ENCODE measurements at regions not wholly inside any gene's neighbourhood (a gene's known extent, or its start where the extent isn't known, plus 50 kb on each side); places are given as distances from the start of the nearest gene placed in this dataset.

- no peak for DNase-seq
- H3K27ac ChIP-seq (ENCODE audit: low read depth, low read length), result no peak overlapping the region
- H3K79me2 ChIP-seq (ENCODE audit: control insufficient read depth, insufficient read depth, low read length), result no peaks in the 10 kb centered on the region
- no peak overlapping the region for H2BK15ac ChIP-seq (replicated peaks; ENCODE audit: low read depth)
- H3K18ac ChIP-seq (ENCODE audit: low read length), result no peak overlapping the region
- H3K4me3 ChIP-seq (ENCODE audit: low read length), result no peak overlapping the region
- no peak overlapping the region for H3K4ac ChIP-seq (ENCODE audit: low read depth, low read length)
- no peak overlapping the region for H4K5ac ChIP-seq (ENCODE audit: low read length)
- H3K23ac ChIP-seq (ENCODE audit: low read length), result no peak overlapping the region
- H2AK5ac ChIP-seq (ENCODE audit: low read length), result no peak overlapping the region
- no peak overlapping the region for H3K9ac ChIP-seq (ENCODE audit: low read length)
- H2BK5ac ChIP-seq (ENCODE audit: low read length), result no peak overlapping the region
- no peak overlapping the region for H2BK120ac ChIP-seq (ENCODE audit: low read depth, low read length)
- no peak overlapping the region for H3K4me2 ChIP-seq (ENCODE audit: low read length)
- no peaks in the 10 kb centered on the region for H3K27me3 ChIP-seq (ENCODE audit: insufficient read depth, low read length, poor library complexity)
- no peak overlapping the region for H4K8ac ChIP-seq (ENCODE audit: low read depth, low read length)
- no peaks in the 10 kb centered on the region for H3K79me1 ChIP-seq (ENCODE audit: low read length)
- H3K36me3 ChIP-seq (ENCODE audit: control insufficient read depth, insufficient read depth, low read length), result no peaks in the 10 kb centered on the region
- no CpG with 5 or more reads among the region's 6 CpGs for WGBS (ENCODE audit: extremely low coverage, insufficient coverage, low lambda C conversion rate)
- H3K4me1 ChIP-seq (ENCODE audit: control insufficient read depth, low read depth, low read length), result no peaks in the 10 kb centered on the region
- H3K56ac ChIP-seq (ENCODE audit: low read length), result no peak overlapping the region
Observed at GRCh38 chr1:162916821-162917613, 56.0 kb upstream of the CCDC190 start.

DNA sequence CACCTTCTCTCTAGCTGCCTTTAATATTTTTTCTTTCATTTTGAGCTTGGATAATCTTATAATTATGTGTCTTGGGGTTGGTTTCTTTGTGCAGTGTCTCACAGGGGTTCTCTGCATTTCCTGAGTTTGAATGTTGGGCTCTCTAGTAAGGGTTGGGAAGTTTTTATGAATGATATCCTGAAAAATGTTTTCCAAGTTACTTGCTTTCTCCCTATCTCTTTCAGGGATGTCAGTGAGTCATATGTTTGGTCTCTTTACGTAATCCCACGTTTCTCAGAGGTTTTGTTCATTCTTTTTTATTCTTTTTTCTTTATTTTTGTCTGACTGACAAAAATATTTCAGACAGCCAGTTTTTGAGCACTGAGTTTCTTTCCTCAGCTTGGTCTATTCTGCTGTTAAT, 55.4 kb upstream of the CCDC190 start:
- Histone ChIP-seq H2BK15ac (replicated peaks; ENCODE audit: low read depth) (no peak overlapping the region), H3K27me3 (ENCODE audit: insufficient read depth, low read length, poor library complexity) (no peaks in the 10 kb centered on the region), H2BK120ac (ENCODE audit: low read depth, low read length) (no peak overlapping the region), H3K4me1 (ENCODE audit: control insufficient read depth, low read depth, low read length) (no peaks in the 10 kb centered on the region), H3K4ac (ENCODE audit: low read depth, low read length) (no peak overlapping the region), H2BK5ac (ENCODE audit: low read length) (no peak overlapping the region), H2AK5ac (ENCODE audit: low read length) (no peak overlapping the region), H3K27ac (ENCODE audit: low read depth, low read length) (no peak overlapping the region), H3K79me1 (ENCODE audit: low read length) (no peaks in the 10 kb centered on the region), H3K36me3 (ENCODE audit: control insufficient read depth, insufficient read depth, low read length) (no peaks in the 10 kb centered on the region), H3K79me2 (ENCODE audit: control insufficient read depth, insufficient read depth, low read length) (no peaks in the 10 kb centered on the region), H3K23ac (ENCODE audit: low read length) (no peak overlapping the region), H3K9ac (ENCODE audit: low read length) (no peak overlapping the region), H3K56ac (ENCODE audit: low read length) (no peak overlapping the region), H3K4me3 (ENCODE audit: low read length) (no peak overlapping the region), H3K18ac (ENCODE audit: low read length) (no peak overlapping the region), H4K8ac (ENCODE audit: low read depth, low read length) (no peak overlapping the region), H4K5ac (ENCODE audit: low read length) (no peak overlapping the region), H3K4me2 (ENCODE audit: low read length) (no peak overlapping the region)
- no CpG with 5 or more reads among the region's 2 CpGs for WGBS (ENCODE audit: extremely low coverage, insufficient coverage, low lambda C conversion rate)
- DNase-seq, result no peak

GRCh38 chr1:162914601-162915000, 53.6 kb upstream of the CCDC190 start:
- Histone ChIP-seq H3K56ac (ENCODE audit: low read length) (no peak overlapping the region), H2AK5ac (ENCODE audit: low read length) (no peak overlapping the region), H2BK15ac (replicated peaks; ENCODE audit: low read depth) (no peak overlapping the region), H4K8ac (ENCODE audit: low read depth, low read length) (no peak overlapping the region), H3K79me2 (ENCODE audit: control insufficient read depth, insufficient read depth, low read length) (no peaks in the 10 kb centered on the region), H4K5ac (ENCODE audit: low read length) (no peak overlapping the region), H3K4ac (ENCODE audit: low read depth, low read length) (no peak overlapping the region), H3K27me3 (ENCODE audit: insufficient read depth, low read length, poor library complexity) (no peaks in the 10 kb centered on the region), H3K9ac (ENCODE audit: low read length) (no peak overlapping the region), H3K27ac (ENCODE audit: low read depth, low read length) (no peak overlapping the region), H3K36me3 (ENCODE audit: control insufficient read depth, insufficient read depth, low read length) (no peaks in the 10 kb centered on the region), H2BK120ac (ENCODE audit: low read depth, low read length) (no peak overlapping the region), H3K18ac (ENCODE audit: low read length) (no peak overlapping the region), H3K4me3 (ENCODE audit: low read length) (no peak overlapping the region), H3K4me1 (ENCODE audit: control insufficient read depth, low read depth, low read length) (no peaks in the 10 kb centered on the region), H3K4me2 (ENCODE audit: low read length) (no peak overlapping the region), H3K79me1 (ENCODE audit: low read length) (no peaks in the 10 kb centered on the region), H2BK5ac (ENCODE audit: low read length) (no peak overlapping the region), H3K23ac (ENCODE audit: low read length) (no peak overlapping the region)
- no peak for DNase-seq

DNA sequence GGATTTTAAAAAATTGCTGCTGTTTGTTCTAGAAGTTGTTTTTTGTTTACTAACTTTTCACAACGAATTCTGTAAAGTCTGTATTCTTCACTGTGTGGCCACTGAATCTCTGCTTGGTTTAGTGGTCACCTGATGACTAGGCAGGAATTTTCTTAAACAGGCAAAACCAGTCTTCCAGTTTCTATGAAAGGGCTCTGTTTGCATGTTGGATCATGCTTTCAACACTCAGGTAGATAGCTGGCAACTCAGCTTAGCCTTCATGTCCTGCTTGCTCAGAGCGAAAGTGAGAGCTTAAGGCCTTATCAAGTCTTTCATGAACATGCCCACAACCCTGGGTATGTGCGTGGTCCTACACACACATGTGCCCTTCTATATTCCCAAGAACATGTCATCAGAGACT, 52.4 kb upstream of the CCDC190 start:
- H3K27ac ChIP-seq (ENCODE audit: low read depth, low read length), result no peak overlapping the region
- H3K23ac ChIP-seq (ENCODE audit: low read length), result no peak overlapping the region
- H3K9ac ChIP-seq (ENCODE audit: low read length), result no peak overlapping the region
- H3K18ac ChIP-seq (ENCODE audit: low read length), result no peak overlapping the region
- no peaks in the 10 kb centered on the region for H3K79me1 ChIP-seq (ENCODE audit: low read length)
- H2AK5ac ChIP-seq (ENCODE audit: low read length), result no peak overlapping the region
- no peaks in the 10 kb centered on the region for H3K79me2 ChIP-seq (ENCODE audit: control insufficient read depth, insufficient read depth, low read length)
- no peaks in the 10 kb centered on the region for H3K4me1 ChIP-seq (ENCODE audit: control insufficient read depth, low read depth, low read length)
- H2BK120ac ChIP-seq (ENCODE audit: low read depth, low read length), result no peak overlapping the region
- H3K36me3 ChIP-seq (ENCODE audit: control insufficient read depth, insufficient read depth, low read length), result no peaks in the 10 kb centered on the region
- no peak overlapping the region for H2BK5ac ChIP-seq (ENCODE audit: low read length)
- no peak overlapping the region for H2BK15ac ChIP-seq (replicated peaks; ENCODE audit: low read depth)
- H4K5ac ChIP-seq (ENCODE audit: low read length), result no peak overlapping the region
- H3K56ac ChIP-seq (ENCODE audit: low read length), result no peak overlapping the region
- H3K4me3 ChIP-seq (ENCODE audit: low read length), result no peak overlapping the region
- no peak overlapping the region for H4K8ac ChIP-seq (ENCODE audit: low read depth, low read length)
- WGBS (ENCODE audit: extremely low coverage, insufficient coverage, low lambda C conversion rate), result no CpG with 5 or more reads among the region's 3 CpGs
- no peak for DNase-seq
- H3K27me3 ChIP-seq (ENCODE audit: insufficient read depth, low read length, poor library complexity), result no peaks in the 10 kb centered on the region
- H3K4me2 ChIP-seq (ENCODE audit: low read length), result no peak overlapping the region
- H3K4ac ChIP-seq (ENCODE audit: low read depth, low read length), result no peak overlapping the region

DNA sequence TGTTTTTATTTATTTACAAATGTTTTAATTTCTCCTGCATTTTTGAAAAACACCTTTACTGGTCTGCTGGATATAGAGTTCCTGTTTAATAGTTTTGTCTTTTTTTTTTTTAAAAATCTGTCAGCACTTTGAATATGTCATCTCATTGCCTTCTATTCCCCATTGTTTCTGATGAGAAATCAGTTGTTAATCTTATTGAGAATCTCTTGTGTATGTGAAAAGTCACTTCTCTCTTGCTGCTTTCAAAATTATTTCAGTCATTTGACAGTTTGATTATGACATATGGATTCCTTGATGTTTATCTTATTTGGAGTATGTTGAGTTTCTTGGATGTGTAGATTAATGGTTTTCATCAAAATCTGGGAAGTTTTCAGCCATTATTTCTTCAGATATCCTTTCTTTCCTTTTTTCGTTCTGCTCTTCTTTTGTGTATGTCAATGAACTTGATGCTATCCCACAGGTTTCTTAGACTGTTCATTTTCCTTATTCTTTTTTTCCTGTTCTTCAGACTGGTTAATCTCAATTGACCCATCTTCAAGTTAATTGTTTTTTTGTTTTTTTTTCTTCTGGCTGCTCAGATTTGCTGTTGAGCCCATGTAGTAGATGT, 51.2 kb upstream of the CCDC190 start:
- H3K23ac ChIP-seq (ENCODE audit: low read length), result no peak overlapping the region
- H2BK5ac ChIP-seq (ENCODE audit: low read length), result no peak overlapping the region
- H3K9ac ChIP-seq (ENCODE audit: low read length), result no peak overlapping the region
- H3K79me2 ChIP-seq (ENCODE audit: control insufficient read depth, insufficient read depth, low read length), result no peaks in the 10 kb centered on the region
- H3K4me3 ChIP-seq (ENCODE audit: low read length), result no peak overlapping the region
- H3K56ac ChIP-seq (ENCODE audit: low read length), result no peak overlapping the region
- H2AK5ac ChIP-seq (ENCODE audit: low read length), result no peak overlapping the region
- H3K4me2 ChIP-seq (ENCODE audit: low read length), result no peak overlapping the region
- H2BK120ac ChIP-seq (ENCODE audit: low read depth, low read length), result no peak overlapping the region
- H3K36me3 ChIP-seq (ENCODE audit: control insufficient read depth, insufficient read depth, low read length), result no peaks in the 10 kb centered on the region
- no peak for DNase-seq
- H3K27me3 ChIP-seq (ENCODE audit: insufficient read depth, low read length, poor library complexity), result no peaks in the 10 kb centered on the region
- no peaks in the 10 kb centered on the region for H3K4me1 ChIP-seq (ENCODE audit: control insufficient read depth, low read depth, low read length)
- H3K79me1 ChIP-seq (ENCODE audit: low read length), result no peaks in the 10 kb centered on the region
- H3K27ac ChIP-seq (ENCODE audit: low read depth, low read length), result no peak overlapping the region
- H2BK15ac ChIP-seq (replicated peaks; ENCODE audit: low read depth), result no peak overlapping the region
- H3K18ac ChIP-seq (ENCODE audit: low read length), result no peak overlapping the region
- H4K5ac ChIP-seq (ENCODE audit: low read length), result no peak overlapping the region
- H3K4ac ChIP-seq (ENCODE audit: low read depth, low read length), result no peak overlapping the region
- WGBS (ENCODE audit: extremely low coverage, insufficient coverage, low lambda C conversion rate), result no CpG with 5 or more reads among the region's 1 CpG
- H4K8ac ChIP-seq (ENCODE audit: low read depth, low read length), result no peak overlapping the region

All from mesendoderm (in vitro differentiated cells).